ENCODE measurements at regions not wholly inside any gene's neighbourhood (a gene's known extent, or its start where the extent isn't known, plus 50 kb on each side); places are given as distances from the start of the nearest gene placed in this dataset.

DNA sequence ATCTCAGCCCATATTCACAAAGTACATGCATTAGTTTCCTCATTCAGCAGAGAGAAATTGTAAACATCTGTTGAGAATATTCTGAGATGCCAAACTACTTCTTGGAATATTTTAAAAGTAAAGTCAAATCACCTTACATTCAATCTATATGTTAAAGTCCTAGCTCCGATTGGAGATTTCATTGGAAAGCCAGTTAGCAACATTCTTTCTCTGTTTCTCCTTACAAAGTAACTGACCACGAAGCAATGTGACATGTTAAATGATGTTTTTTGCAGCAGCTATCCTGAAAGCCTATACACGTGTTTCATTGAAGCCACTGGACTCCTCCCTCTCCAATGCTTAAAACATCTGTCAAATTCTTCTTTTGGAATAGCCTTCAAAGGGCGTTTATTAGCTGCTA, 379.1 kb upstream of the CCNH start:
- H3K9me3 Mint-ChIP-seq, result no peaks in the 10 kb centered on the region
- no peak overlapping the region for H3K27ac Mint-ChIP-seq
- no peak overlapping the region for H3K4me3 Mint-ChIP-seq
- ATAC-seq (no peak), DNase-seq (no peak)
- intact Hi-C loops (cut with micrococcal nuclease), result no loop called here
- CTCF ChIA-PET, result interaction anchor here (2.6 kb wide), 1 partner anchor 10 kb away, joined by 12 read pairs; no protein-coding TSS in a partner anchor
- no peaks in the 10 kb centered on the region for H3K36me3 Mint-ChIP-seq (ENCODE audit: low read depth)
- TF ChIP-seq, protein P1, sequence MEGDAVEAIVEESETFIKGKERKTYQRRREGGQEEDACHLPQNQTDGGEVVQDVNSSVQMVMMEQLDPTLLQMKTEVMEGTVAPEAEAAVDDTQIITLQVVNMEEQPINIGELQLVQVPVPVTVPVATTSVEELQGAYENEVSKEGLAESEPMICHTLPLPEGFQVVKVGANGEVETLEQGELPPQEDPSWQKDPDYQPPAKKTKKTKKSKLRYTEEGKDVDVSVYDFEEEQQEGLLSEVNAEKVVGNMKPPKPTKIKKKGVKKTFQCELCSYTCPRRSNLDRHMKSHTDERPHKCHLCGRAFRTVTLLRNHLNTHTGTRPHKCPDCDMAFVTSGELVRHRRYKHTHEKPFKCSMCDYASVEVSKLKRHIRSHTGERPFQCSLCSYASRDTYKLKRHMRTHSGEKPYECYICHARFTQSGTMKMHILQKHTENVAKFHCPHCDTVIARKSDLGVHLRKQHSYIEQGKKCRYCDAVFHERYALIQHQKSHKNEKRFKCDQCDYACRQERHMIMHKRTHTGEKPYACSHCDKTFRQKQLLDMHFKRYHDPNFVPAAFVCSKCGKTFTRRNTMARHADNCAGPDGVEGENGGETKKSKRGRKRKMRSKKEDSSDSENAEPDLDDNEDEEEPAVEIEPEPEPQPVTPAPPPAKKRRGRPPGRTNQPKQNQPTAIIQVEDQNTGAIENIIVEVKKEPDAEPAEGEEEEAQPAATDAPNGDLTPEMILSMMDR (IDR thresholded peaks at IDR 0.05), result no peak
- no peaks in the 10 kb centered on the region for H3K4me1 Mint-ChIP-seq (ENCODE audit: low read depth)
- peaks cover 8% of the 10 kb centered on the region for H3K27me3 Mint-ChIP-seq
- POLR2A ChIA-PET, result no interaction called here

- Mint-ChIP-seq H3K9me3 (no peaks in the 10 kb centered on the region), H3K4me1 (ENCODE audit: low read depth) (no peaks in the 10 kb centered on the region), H3K36me3 (ENCODE audit: low read depth) (no peaks in the 10 kb centered on the region), H3K4me3 (no peak overlapping the region), H3K27me3 (peaks cover 4% of the 10 kb centered on the region), H3K27ac (no peak overlapping the region)
- CTCF ChIA-PET, result interaction anchor here (1.7 kb wide), 1 partner anchor 903 kb away, joined by 6 read pairs; no protein-coding TSS in a partner anchor
- intact Hi-C loops (cut with micrococcal nuclease), result no loop called here
- POLR2A ChIA-PET, result no interaction called here
- DNase-seq (no peak), ATAC-seq (no peak)
- TF ChIP-seq, protein P1 (IDR thresholded peaks at IDR 0.05), result no peak
Observed at GRCh38 chr5:87788416-87788815, 375.7 kb upstream of the CCNH start.

GRCh38 chr5:87787625-87788256, 375.0 kb upstream of the CCNH start:
- H3K9me3 Mint-ChIP-seq, result no peaks in the 10 kb centered on the region
- intact Hi-C loops (cut with micrococcal nuclease), result no loop called here
- no peaks in the 10 kb centered on the region for H3K4me1 Mint-ChIP-seq (ENCODE audit: low read depth)
- ATAC-seq, result no peak
- H3K4me3 Mint-ChIP-seq, result no peak overlapping the region
- TF ChIP-seq, protein P1 (IDR thresholded peaks at IDR 0.05), result no peak
- peaks cover 4% of the 10 kb centered on the region for H3K27me3 Mint-ChIP-seq
- CTCF ChIA-PET, result interaction anchor here (1.7 kb wide), 1 partner anchor 903 kb away, joined by 6 read pairs; no protein-coding TSS in a partner anchor
- H3K36me3 Mint-ChIP-seq (ENCODE audit: low read depth), result no peaks in the 10 kb centered on the region
- H3K27ac Mint-ChIP-seq, result no peak overlapping the region
- POLR2A ChIA-PET, result no interaction called here
- no peak for DNase-seq

DNA sequence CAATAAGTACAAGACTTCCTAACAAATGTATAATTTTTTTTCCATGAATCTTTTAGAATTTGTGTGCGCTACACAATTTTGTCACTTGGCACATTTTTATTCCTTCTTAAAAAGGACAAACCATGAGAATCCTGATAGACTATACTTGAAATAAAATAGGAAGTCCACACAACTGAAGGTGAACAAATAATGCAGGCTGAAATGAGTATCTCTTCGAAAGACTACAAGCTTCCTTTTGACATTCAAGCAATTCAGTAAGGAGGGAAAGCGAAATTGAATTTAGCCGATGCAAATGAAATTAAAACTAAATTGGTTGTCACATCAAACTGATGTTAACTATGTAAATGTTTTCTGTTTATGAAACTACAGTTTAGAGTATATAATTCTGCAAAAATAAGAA, 374.4 kb upstream of the CCNH start:
- Mint-ChIP-seq H3K27me3 (peaks cover 4% of the 10 kb centered on the region), H3K27ac (no peak overlapping the region), H3K4me1 (ENCODE audit: low read depth) (no peaks in the 10 kb centered on the region), H3K4me3 (no peak overlapping the region), H3K36me3 (ENCODE audit: low read depth) (no peaks in the 10 kb centered on the region), H3K9me3 (no peaks in the 10 kb centered on the region)
- no peak for DNase-seq
- ChIA-PET POLR2A (no interaction called here), CTCF (interaction anchor here (1.7 kb wide), 1 partner anchor 904 kb away, joined by 6 read pairs; no protein-coding TSS in a partner anchor)
- ATAC-seq, result no peak
- intact Hi-C loops (cut with micrococcal nuclease), result no loop called here
- TF ChIP-seq, protein P1 (IDR thresholded peaks at IDR 0.05), result no peak

GRCh38 chr5:87786471-87786870, 373.7 kb upstream of the CCNH start:
- ChIA-PET CTCF (interaction anchor here (1.7 kb wide), 1 partner anchor 905 kb away, joined by 6 read pairs; no protein-coding TSS in a partner anchor), POLR2A (no interaction called here)
- H3K4me1 Mint-ChIP-seq (ENCODE audit: low read depth), result no peaks in the 10 kb centered on the region
- ATAC-seq (no peak), DNase-seq (no peak)
- no peaks in the 10 kb centered on the region for H3K36me3 Mint-ChIP-seq (ENCODE audit: low read depth)
- intact Hi-C loops (cut with micrococcal nuclease), result no loop called here
- H3K9me3 Mint-ChIP-seq, result no peaks in the 10 kb centered on the region
- no peak overlapping the region for H3K27ac Mint-ChIP-seq
- TF ChIP-seq, protein P1 (IDR thresholded peaks at IDR 0.05), result no peak
- peaks cover 7% of the 10 kb centered on the region for H3K27me3 Mint-ChIP-seq
- H3K4me3 Mint-ChIP-seq, result no peak overlapping the region

Data from activated CD8-positive, alpha-beta T cell treated with anti-CD3 and anti-CD28 coated beads for 36 hours (primary cell).